Endothelial cell of umbilical vein (primary cell): ENCODE measurements at regions not wholly inside any gene's neighbourhood (a gene's known extent, or its start where the extent isn't known, plus 50 kb on each side); places are given as distances from the start of the nearest gene placed in this dataset.

Experiments
- BruUV-seq: library from RNA; stranded (reverse); fragments of 400-500 nt; replicated peaks from 2 replicates; lab custom pipeline; 2021; lab: Mats Ljungman, UMichigan
- CTCF ChIA-PET: fragments of 300-600, 350-600 bp; sonication (Branson Sonifier 250); formaldehyde crosslinking; loops from one replicate; lab custom pipeline; 2021; ENCODE audit warnings: antibody characterized with exemption, inconsistent platforms; lab: Charles Lee
- POLR2A ChIA-PET: fragments of 300-600, 350-600 bp; sonication (Branson Sonifier 250); formaldehyde crosslinking; loops from one replicate; lab custom pipeline; 2021; ENCODE audit warnings: antibody characterized with exemption, inconsistent platforms; lab: Charles Lee
- DNase-seq: peaks from one replicate; pipeline ENCODE4 v3.0.0-alpha.2; 2011; ENCODE audit warnings: low read depth, low spot score
- FAIRE-seq: peaks from 2 replicates; lab custom pipeline; 2011; peaks lifted over from hg19 to GRCh38; lab: Jason Lieb, UNC
- H2AFZ ChIP-seq: 2 replicates; pipeline ENCODE4 v1.6.0; 2012; ENCODE audit warnings: low read depth, low read length, control low read depth, inconsistent platforms
- H3K27ac ChIP-seq: 2 replicates; pipeline ENCODE4 v1.5.1; 2011; ENCODE audit warnings: low read depth, mild to moderate bottlenecking, control low read depth, low read length, moderate library complexity; ENCODE audit not compliant: insufficient read depth
- H3K27me3 ChIP-seq, 2 experiments: 2 replicates each; pipeline versions ENCODE4 v1.6.0 to v1.6.1; 2011; ENCODE audit warnings: low read length in 2 of 2, mixed read lengths in 1 of 2; ENCODE audit not compliant: control insufficient read depth in 2 of 2, insufficient read depth in 2 of 2
- H3K36me3 ChIP-seq, 2 experiments: 2 replicates in 1 of 2; 3 replicates in 1 of 2; pipeline ENCODE4 v1.5.1; 2011; ENCODE audit warnings: low read length in 2 of 2, mild to moderate bottlenecking in 1 of 2, moderate library complexity in 1 of 2; ENCODE audit not compliant: control insufficient read depth in 2 of 2, insufficient read depth in 2 of 2; ENCODE audit errors: extremely low read depth in 1 of 2
- H3K4me1 ChIP-seq: 3 replicates; pipeline ENCODE4 v1.5.1; 2011; ENCODE audit warnings: mild to moderate bottlenecking, low read length; ENCODE audit not compliant: control insufficient read depth, insufficient read depth; ENCODE audit errors: extremely low read depth
- H3K4me2 ChIP-seq: 2 replicates; pipeline ENCODE4 v1.6.1; 2011; ENCODE audit warnings: low read length, control low read depth, mixed read lengths; ENCODE audit not compliant: insufficient read depth
- H3K4me3 ChIP-seq, 3 experiments: fragments of 200-600 bp in 1 of 3; sonication (generic), shearing (Covaris generic) in 1 of 3; replicated peaks in 1 of 3; 2 replicates each; pipeline ENCODE4 v1.5.1; 2011 to 2016; ENCODE audit warnings: control low read depth in 3 of 3, low read length in 3 of 3, mild to moderate bottlenecking in 2 of 3, inconsistent platforms in 1 of 3, low read depth in 1 of 3, moderate library complexity in 1 of 3; ENCODE audit not compliant: insufficient read depth in 1 of 3
- H3K79me2 ChIP-seq: 2 replicates; pipeline ENCODE4 v1.6.0; 2012; ENCODE audit warnings: low read length, inconsistent platforms; ENCODE audit not compliant: control insufficient read depth, insufficient read depth
- H3K9ac ChIP-seq: replicated peaks from 2 replicates; pipeline ENCODE3; 2011; ENCODE audit warnings: low read length, control low read depth; ENCODE audit not compliant: insufficient read depth; ENCODE audit errors: extremely low read depth
- H3K9me1 ChIP-seq: replicated peaks from 3 replicates; pipeline ENCODE4 v1.6.0; 2011; ENCODE audit warnings: mild to moderate bottlenecking, low read length; ENCODE audit not compliant: control insufficient read depth, insufficient read depth; ENCODE audit errors: extremely low read depth
- H3K9me3 ChIP-seq: replicated peaks from 2 replicates; pipeline ENCODE4 v1.5.1; 2012; ENCODE audit warnings: low read length, inconsistent platforms; ENCODE audit not compliant: control insufficient read depth, insufficient read depth
- H4K20me1 ChIP-seq: replicated peaks from 2 replicates; pipeline ENCODE3; 2011; ENCODE audit warnings: mild to moderate bottlenecking, low read length; ENCODE audit not compliant: control insufficient read depth, insufficient read depth; ENCODE audit errors: extremely low read depth
- CTCF ChIP-seq, 2 donors: IDR thresholded peaks; 1 replicate in 1 of 2; 2 replicates in 1 of 2; pipeline ENCODE4 v1.5.1; 2011; ENCODE audit warnings: low read length in 2 of 2, mild to moderate bottlenecking in 2 of 2, moderate library complexity in 2 of 2, control low read depth in 1 of 2, inconsistent platforms in 1 of 2, low read depth in 1 of 2; ENCODE audit not compliant: insufficient read depth in 1 of 2; ENCODE audit errors: extremely low read depth in 1 of 2
- EZH2 ChIP-seq: IDR thresholded peaks from 2 replicates; pipeline ENCODE4 v1.6.1; 2012; ENCODE audit warnings: borderline replicate concordance, low read depth, mild to moderate bottlenecking, moderate library complexity, low read length, inconsistent platforms; ENCODE audit not compliant: severe bottlenecking
- FOS ChIP-seq: IDR thresholded peaks from 2 replicates; pipeline ENCODE4 v1.6.1; 2011; ENCODE audit warnings: mild to moderate bottlenecking, low read length, moderate library complexity, borderline replicate concordance; ENCODE audit not compliant: insufficient read depth
- GATA2 ChIP-seq: IDR thresholded peaks from 2 replicates; pipeline ENCODE4 v1.7.0; 2011; ENCODE audit warnings: low read depth, mild to moderate bottlenecking, moderate library complexity, mixed read lengths, low read length; ENCODE audit not compliant: insufficient read length, insufficient read depth
- JUN ChIP-seq: IDR thresholded peaks from 2 replicates; pipeline ENCODE4 v1.6.1; 2011; ENCODE audit warnings: borderline replicate concordance, low read depth; ENCODE audit not compliant: insufficient read length, insufficient read depth
- MAX ChIP-seq: IDR thresholded peaks from 2 replicates; pipeline ENCODE4 v1.6.1; 2011; ENCODE audit not compliant: insufficient read depth, insufficient read length
- MYC ChIP-seq: IDR thresholded peaks from one replicate; pipeline ENCODE4 v1.6.1; 2011; ENCODE audit warnings: mild to moderate bottlenecking, low read depth, low read length
- POLR2A ChIP-seq: IDR thresholded peaks from 2 replicates; pipeline ENCODE4 v1.6.1; 2012; ENCODE audit warnings: low read depth, mild to moderate bottlenecking, control low read depth, low read length
- POLR2AphosphoS5 ChIP-seq: IDR thresholded peaks from 2 replicates; pipeline ENCODE4 v1.6.1; 2012; ENCODE audit warnings: low read depth, mild to moderate bottlenecking, control low read depth, low read length, moderate library complexity; ENCODE audit not compliant: insufficient read depth
- dilution Hi-C: fragments of 300-500 bp; cut with MboI; formaldehyde crosslinking; loops from one replicate; pipeline ENCODE4 v1.15.0; 2019; ENCODE audit warnings: low sequenced_read_pairs; ENCODE audit not compliant: extremely low pct_ligation_motif_present
- intact Hi-C: fragments of 100-400 bp; cut with micrococcal nuclease; formaldehyde crosslinking; loops from one replicate; pipeline ENCODE4 v1.10.0; 2022

GRCh38 chr5:82341325-82341724, 63.2 kb upstream of the RPS23 start:
- H2AFZ ChIP-seq, result no peak overlapping the region
- ChIA-PET CTCF (no interaction called here), POLR2A (no interaction called here)
- no peaks in the 10 kb centered on the region for H3K36me3 ChIP-seq
- H3K9ac ChIP-seq, result no peak overlapping the region
- TF ChIP-seq FOS, result no peak
- no peak for TF ChIP-seq MYC
- TF ChIP-seq CTCF (IDR thresholded peaks at IDR 0.05; ENCODE audit: extremely low read depth in 1 of 2, insufficient read depth in 1 of 2, low read depth in 1 of 2, low read length in 2 of 2), result no peak
- no peak for TF ChIP-seq MAX
- no peak for TF ChIP-seq POLR2AphosphoS5
- TF ChIP-seq JUN, result no peak
- no peak for TF ChIP-seq EZH2
- no peak for TF ChIP-seq GATA2
- no peak for TF ChIP-seq POLR2A
- no peaks in the 10 kb centered on the region for H3K9me3 ChIP-seq
- intact Hi-C loops (no loop called here), dilution Hi-C loops (no loop called here)
- no peaks in the 10 kb centered on the region for H4K20me1 ChIP-seq
- H3K4me3 ChIP-seq, result no peak overlapping the region
- DNase-seq, result no peak
- H3K4me1 ChIP-seq, result no peaks in the 10 kb centered on the region
- no peaks in the 10 kb centered on the region for H3K9me1 ChIP-seq
- H3K27me3 ChIP-seq, result peaks cover 5 to 12% of the 10 kb centered on the region in 2 experiments
- H3K79me2 ChIP-seq, result no peaks in the 10 kb centered on the region
- FAIRE-seq, result no peak
- no peak overlapping the region for H3K27ac ChIP-seq
- H3K4me2 ChIP-seq, result no peak overlapping the region
- BruUV-seq, result no TSS peak
